Thoracic aorta (tissue), 2 donors: ENCODE measurements at regions not wholly inside any gene's neighbourhood (a gene's known extent, or its start where the extent isn't known, plus 50 kb on each side); places are given as distances from the start of the nearest gene placed in this dataset.
A peak's percentile ranks its signal among the peaks of the same experiment; 100 is the strongest.

ENCODE experiments used
- ATAC-seq: fragments of 150-250 bp; one replicate; pipeline ENCODE4 v1.8.0; 2017; ENCODE audit warnings: low read depth; ENCODE audit not compliant: insufficient number of reproducible peaks, low FRiP score
- DNase-seq: peaks from one replicate; pipeline ENCODE4 v3.0.0-alpha.2; 2020; ENCODE audit warnings: low spot score
- H3K27ac ChIP-seq, 2 donors: fragments of 200-600 bp; sonication (generic); 1 replicate in 1 of 2; 2 replicates in 1 of 2; pipeline ENCODE4 v1.5.1; 2016; ENCODE audit warnings: mild to moderate bottlenecking in 2 of 2, moderate library complexity in 2 of 2
- H3K27me3 ChIP-seq: fragments of 200-600 bp; sonication (generic); replicated peaks from 2 replicates; pipeline ENCODE4 v1.6.0; 2016; ENCODE audit warnings: mild to moderate bottlenecking; ENCODE audit not compliant: insufficient read depth
- H3K36me3 ChIP-seq: fragments of 200-600 bp; sonication (generic); one replicate; pipeline ENCODE4 v1.5.1; 2016
- H3K4me1 ChIP-seq, 2 donors: fragments of 200-600 bp; sonication (generic); 1 replicate in 1 of 2; 2 replicates in 1 of 2; pipeline versions ENCODE4 v1.5.1 to v1.6.0; 2016; ENCODE audit warnings: low read depth in 2 of 2, mild to moderate bottlenecking in 1 of 2; ENCODE audit not compliant: control insufficient read depth in 1 of 2
- H3K4me3 ChIP-seq: fragments of 200-600 bp; sonication (generic); 2 replicates; pipeline ENCODE4 v1.5.1; 2016; ENCODE audit warnings: mild to moderate bottlenecking
- H3K9me3 ChIP-seq: fragments of 200-600 bp; sonication (generic); 2 replicates; pipeline ENCODE4 v1.5.1; 2016
- TF ChIP-seq, protein P1 (sequence below): fragments of 200-600 bp; sonication (generic); IDR thresholded peaks from one replicate; pipeline ENCODE4 v1.5.1; 2019; ENCODE audit warnings: antibody characterized with exemption

DNA sequence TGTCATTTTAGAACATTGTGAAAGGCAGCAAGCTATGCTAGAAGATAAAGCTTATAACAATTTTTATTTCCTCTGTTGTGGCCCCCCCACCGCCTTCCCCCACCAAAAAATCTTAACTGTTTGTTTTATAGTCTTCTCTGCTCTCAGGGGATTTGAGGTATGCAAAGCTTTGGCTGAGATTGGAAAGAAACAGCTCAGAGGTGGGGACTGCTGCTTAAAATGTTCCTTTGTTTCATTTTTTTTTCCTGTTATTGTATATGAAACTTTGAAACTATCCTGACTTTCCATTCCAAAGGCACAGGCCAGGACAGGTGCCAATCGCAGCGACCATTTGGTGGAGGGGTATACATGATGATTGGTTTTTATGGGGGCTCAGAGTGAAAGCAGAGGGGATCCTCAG, 114.7 kb upstream of the PHACTR1 start:
- H3K27ac ChIP-seq, result peak overlapping the region; percentile 8 to 47
- TF ChIP-seq, protein P1, sequence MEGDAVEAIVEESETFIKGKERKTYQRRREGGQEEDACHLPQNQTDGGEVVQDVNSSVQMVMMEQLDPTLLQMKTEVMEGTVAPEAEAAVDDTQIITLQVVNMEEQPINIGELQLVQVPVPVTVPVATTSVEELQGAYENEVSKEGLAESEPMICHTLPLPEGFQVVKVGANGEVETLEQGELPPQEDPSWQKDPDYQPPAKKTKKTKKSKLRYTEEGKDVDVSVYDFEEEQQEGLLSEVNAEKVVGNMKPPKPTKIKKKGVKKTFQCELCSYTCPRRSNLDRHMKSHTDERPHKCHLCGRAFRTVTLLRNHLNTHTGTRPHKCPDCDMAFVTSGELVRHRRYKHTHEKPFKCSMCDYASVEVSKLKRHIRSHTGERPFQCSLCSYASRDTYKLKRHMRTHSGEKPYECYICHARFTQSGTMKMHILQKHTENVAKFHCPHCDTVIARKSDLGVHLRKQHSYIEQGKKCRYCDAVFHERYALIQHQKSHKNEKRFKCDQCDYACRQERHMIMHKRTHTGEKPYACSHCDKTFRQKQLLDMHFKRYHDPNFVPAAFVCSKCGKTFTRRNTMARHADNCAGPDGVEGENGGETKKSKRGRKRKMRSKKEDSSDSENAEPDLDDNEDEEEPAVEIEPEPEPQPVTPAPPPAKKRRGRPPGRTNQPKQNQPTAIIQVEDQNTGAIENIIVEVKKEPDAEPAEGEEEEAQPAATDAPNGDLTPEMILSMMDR, result no peak
- no peak for ATAC-seq

DNA sequence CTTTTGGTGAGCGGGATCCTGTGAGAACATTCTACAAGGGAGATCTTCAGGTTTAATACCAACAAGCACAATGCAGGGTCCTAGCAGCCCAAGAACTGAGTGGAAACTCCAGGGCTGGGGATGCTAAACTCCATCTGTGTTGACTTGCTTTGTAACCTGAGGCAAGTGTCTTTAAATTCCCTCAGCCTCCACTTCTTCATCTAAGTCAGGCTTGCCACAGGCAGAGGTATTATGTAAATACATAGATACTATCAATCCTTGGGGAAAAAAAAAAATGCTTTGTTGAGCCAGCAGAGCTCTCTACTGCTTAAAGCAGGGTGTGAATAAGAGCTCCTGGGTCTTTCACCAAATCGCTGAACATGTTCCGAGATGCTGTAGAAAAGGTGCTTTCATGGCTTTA, 114.2 kb upstream of the PHACTR1 start:
- TF ChIP-seq, protein P1, result no peak
- peak overlapping the region; percentile 25 for H3K4me3 ChIP-seq
- DNase-seq (no peak), ATAC-seq (no peak)
- H3K27me3 ChIP-seq, result no peaks in the 10 kb centered on the region
- H3K4me1 ChIP-seq, result peaks cover 11 to 19% of the 10 kb centered on the region in 2 donors
- H3K9me3 ChIP-seq, result no peaks in the 10 kb centered on the region
- peak overlapping the region in 1 of 2 donors; percentile 47 for H3K27ac ChIP-seq
- H3K36me3 ChIP-seq, result no peaks in the 10 kb centered on the region

More for the DNA sequence above, 114.7 kb upstream of the PHACTR1 start:
- Histone ChIP-seq H3K4me1 (peaks cover 11 to 19% of the 10 kb centered on the region in 2 donors), H3K9me3 (no peaks in the 10 kb centered on the region), H3K36me3 (no peaks in the 10 kb centered on the region), H3K4me3 (peak overlapping the region; percentile 25), H3K27me3 (no peaks in the 10 kb centered on the region)
- no peak for DNase-seq

DNA sequence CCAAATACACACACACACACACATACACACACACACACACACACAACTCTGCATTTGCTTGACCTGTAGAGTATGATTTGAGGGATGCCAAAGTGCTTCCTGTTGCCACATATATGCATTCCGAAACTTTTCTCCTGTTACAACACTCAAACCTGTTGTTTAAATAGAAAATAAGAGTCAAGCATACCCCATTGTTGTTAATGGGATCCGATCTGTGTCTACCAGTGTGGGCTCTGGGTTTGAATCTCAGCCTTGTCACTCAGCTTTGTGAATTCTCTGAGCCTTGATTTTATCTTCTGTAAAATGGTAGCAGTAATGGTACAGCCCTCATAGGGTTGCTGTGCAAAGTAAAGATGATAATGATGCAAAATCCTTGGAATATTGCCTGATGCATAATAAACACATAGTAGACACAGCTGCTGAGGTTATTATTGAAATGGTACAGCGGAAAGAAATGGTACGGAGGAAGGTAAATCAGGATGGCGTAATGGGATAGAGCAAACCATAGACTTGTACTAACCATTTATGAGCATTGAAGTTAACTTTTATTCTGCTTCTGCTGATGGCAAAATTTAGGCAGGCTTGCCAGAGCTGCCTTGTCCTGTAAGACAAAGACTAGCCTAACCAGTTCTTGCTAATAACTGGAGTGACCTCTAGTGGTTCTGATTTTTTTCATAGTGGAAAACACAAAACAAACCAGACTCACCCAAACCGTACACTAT, 113.5 kb upstream of the PHACTR1 start:
- no peaks in the 10 kb centered on the region for H3K9me3 ChIP-seq
- H3K4me3 ChIP-seq, result no peak overlapping the region
- TF ChIP-seq, protein P1, result peak; percentile 56
- no peak overlapping the region for H3K27ac ChIP-seq
- ATAC-seq (no peak), DNase-seq (no peak)
- no peaks in the 10 kb centered on the region for H3K36me3 ChIP-seq
- no peaks in the 10 kb centered on the region for H3K27me3 ChIP-seq
- peaks cover 15 to 23% of the 10 kb centered on the region in 2 donors for H3K4me1 ChIP-seq

DNA sequence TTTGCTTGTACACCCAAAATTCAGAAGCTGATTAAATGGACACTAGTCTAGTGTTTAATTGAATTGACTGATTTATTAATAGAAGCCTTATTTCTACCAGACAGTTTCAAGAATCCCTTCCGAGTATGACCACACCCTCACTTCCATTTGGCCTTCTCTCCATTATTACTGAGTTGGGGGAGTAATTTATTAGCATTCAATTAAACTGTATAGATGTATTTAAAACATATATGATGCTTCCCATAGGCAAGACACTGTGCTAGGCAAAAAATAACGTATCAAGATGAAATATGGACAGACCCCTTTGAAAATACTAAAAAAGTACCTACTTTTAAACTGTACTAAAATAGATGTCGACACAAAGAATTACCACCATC, 112.9 kb upstream of the PHACTR1 start:
- no peaks in the 10 kb centered on the region for H3K36me3 ChIP-seq
- H3K4me3 ChIP-seq, result no peak overlapping the region
- no peak overlapping the region for H3K27ac ChIP-seq
- H3K27me3 ChIP-seq, result no peaks in the 10 kb centered on the region
- ATAC-seq (no peak), DNase-seq (no peak)
- H3K9me3 ChIP-seq, result no peaks in the 10 kb centered on the region
- TF ChIP-seq, protein P1, result no peak
- peaks cover 18 to 28% of the 10 kb centered on the region in 2 donors for H3K4me1 ChIP-seq

DNA sequence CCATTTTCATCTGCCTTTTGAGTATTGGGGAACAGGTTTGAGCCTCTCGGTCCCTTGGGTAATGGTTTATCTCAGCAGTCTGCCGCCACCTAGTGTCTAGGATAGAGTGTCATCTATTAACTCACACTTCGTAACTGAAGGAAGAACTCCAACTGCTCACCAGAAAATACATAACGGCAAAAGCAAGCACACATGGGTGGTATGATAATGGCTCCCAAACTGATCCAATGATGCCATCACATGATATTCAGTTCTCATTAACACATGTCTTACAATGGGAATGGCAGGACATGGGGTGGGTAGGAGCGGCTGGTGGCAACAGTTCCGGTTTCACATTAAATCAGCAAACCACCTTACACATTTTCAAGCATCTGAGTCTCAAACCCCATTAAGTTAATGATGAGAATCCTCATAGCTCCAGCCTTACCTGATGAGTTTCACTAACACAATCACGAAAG, 110.7 kb upstream of the PHACTR1 start:
- Histone ChIP-seq H3K4me3 (no peak overlapping the region), H3K4me1 (peaks cover 18 to 40% of the 10 kb centered on the region in 2 donors), H3K9me3 (no peaks in the 10 kb centered on the region), H3K27ac (no peak overlapping the region), H3K36me3 (no peaks in the 10 kb centered on the region), H3K27me3 (no peaks in the 10 kb centered on the region)
- DNase-seq (peak; percentile 11), ATAC-seq (no peak)
- TF ChIP-seq, protein P1, result peak; percentile 56
